ENCODE measurements at regions not wholly inside any gene's neighbourhood (a gene's known extent, or its start where the extent isn't known, plus 50 kb on each side); places are given as distances from the start of the nearest gene placed in this dataset.

DNA sequence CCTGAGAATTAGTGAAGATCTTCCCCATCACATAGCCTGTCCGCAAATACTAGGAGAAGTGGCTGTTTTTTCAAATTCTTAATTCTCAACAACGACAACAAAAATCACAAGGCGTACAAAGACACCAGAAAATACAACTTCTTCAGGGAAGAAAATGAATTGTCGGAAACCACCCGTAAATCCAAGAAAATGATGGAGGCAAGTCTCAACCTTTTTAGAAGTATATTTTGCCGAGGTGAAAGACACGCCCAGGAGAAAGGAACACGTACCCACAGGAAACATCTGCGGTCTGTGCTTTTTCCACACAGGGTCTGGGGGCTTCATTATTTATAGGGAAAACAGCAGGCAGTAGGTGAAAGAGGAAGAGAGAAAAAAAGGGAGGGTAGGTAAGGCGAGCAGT, 223.9 kb upstream of the GGTLC1 start:
- DNase-seq (ENCODE audit: extremely low read depth in 1 of 11, low read depth in 9 of 11, low spot score in 4 of 11): no peak

- DNase-seq (ENCODE audit: extremely low read depth in 1 of 11, low read depth in 9 of 11, low spot score in 4 of 11): no peak
Observed at GRCh38 chr20:24211972-24212371, 223.4 kb upstream of the GGTLC1 start.

DNA sequence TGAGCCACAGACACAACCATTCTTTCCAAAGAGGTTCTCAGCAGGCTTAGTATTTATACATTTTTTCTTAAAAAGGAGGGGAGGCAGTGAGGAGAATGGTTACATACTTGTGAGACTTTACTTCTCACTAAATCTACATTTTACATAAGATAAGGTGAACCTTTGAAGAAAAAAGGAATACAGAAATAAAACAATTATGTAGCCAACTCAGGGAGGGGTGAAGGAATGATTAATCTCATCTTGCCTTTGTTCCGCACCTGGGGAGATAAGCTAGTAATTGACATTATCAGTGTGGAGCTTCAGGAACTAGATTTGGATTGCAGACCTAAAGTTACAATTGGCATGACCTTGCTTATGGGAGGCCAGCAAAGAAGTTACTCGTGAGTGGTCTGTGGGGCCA, 221.8 kb upstream of the GGTLC1 start:
- DNase-seq (ENCODE audit: extremely low read depth in 1 of 11, low read depth in 9 of 11, low spot score in 4 of 11): no peak

DNA sequence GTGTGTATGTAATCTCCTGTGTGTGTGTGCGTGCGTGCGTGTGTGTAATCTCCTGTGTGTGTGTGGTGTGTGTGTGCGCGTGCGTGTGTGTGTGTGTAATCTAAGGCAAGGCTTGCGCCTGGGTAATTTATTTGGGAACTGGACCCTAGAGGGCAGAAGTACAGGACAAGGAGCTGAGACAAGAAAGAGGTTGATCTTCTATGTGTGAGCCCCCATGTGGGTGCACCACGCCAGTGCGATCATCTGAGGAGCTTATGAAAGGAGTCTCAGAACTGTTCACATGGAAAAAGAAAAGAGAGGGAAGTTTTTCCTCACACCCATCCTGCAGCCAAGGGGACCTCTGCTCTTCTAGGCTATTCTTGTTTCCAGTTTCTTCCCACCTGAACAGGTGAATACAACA, 220.1 kb upstream of the GGTLC1 start:
- DNase-seq (ENCODE audit: extremely low read depth in 1 of 11, low read depth in 9 of 11, low spot score in 4 of 11): no peak

GRCh38 chr20:24207803-24208300, 219.3 kb upstream of the GGTLC1 start:
- no peak for DNase-seq (ENCODE audit: extremely low read depth in 1 of 11, low read depth in 9 of 11, low spot score in 4 of 11)

DNA sequence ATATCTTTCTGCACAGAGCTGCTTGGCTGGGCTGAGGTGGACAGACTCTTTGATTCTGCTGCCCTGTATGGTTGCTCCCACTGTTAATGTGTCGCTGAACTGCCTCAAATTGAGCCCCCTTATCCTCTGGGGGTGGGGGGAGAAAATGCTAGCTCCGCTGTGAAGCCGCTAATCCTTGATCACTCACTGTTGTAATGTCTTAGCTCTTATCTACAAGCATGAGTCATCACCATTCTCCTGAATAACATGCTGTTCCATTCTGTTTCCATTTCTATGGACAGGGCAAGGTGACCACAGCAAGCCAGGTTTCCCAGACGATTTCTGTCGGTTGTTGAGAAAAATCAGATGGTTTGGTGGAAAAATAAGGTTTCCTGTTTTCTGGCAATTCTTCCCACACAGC, 218.4 kb upstream of the GGTLC1 start:
- DNase-seq (ENCODE audit: extremely low read depth in 1 of 11, low read depth in 9 of 11, low spot score in 4 of 11): no peak

GRCh38 chr20:24203526-24204183, 215.1 kb upstream of the GGTLC1 start:
- no peak for DNase-seq (ENCODE audit: extremely low read depth in 1 of 11, low read depth in 9 of 11, low spot score in 4 of 11)

DNA sequence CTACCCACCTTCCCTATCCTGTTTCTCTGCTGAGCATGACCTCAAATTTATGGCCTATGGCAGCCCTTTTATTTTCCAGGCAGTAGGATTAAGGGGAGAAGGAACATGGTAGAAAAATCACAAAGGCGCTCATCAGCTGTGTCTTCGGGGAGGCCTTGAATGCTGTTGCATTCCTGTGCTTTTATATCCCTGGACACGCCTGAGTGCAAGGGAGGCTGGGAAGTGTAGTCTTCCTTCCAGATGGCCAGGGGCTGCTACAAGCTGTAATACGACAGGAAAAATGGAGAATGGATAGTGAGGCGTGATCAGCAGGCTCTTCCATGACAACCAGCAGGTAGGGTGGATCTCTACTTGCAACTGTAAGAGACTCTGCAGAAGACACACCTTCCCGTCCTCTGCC, 210.9 kb upstream of the GGTLC1 start:
- peak in 1 of 11 donors; percentile 13 for DNase-seq (ENCODE audit: extremely low read depth in 1 of 11, low read depth in 9 of 11, low spot score in 4 of 11)

GRCh38 chr20:24194143-24194542, 205.6 kb upstream of the GGTLC1 start:
- DNase-seq (ENCODE audit: extremely low read depth in 1 of 11, low read depth in 9 of 11, low spot score in 4 of 11): peak in 1 of 11 donors; percentile 22

GRCh38 chr20:24190905-24191304, 202.3 kb upstream of the GGTLC1 start:
- no peak for DNase-seq (ENCODE audit: extremely low read depth in 1 of 11, low read depth in 9 of 11, low spot score in 4 of 11)

DNA sequence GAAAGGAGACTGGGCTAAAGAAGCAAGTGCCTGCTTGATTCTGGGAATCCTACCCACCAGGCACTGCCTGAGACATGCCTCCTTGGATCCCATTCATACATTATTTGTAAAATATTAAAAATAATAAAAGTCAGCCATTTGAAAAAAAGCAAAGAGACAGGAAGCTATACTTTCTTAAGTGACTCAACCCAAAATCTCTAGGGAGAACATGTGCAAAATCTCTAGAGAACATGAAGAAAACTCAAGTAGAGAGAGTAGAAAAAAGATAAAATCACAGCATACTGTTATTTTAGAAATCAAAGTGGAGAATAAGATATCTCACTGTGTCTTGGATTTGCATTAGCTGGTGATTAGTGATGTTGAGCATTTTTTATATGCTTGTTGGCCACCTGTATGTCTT, 197.2 kb upstream of the GGTLC1 start:
- DNase-seq (ENCODE audit: extremely low read depth in 1 of 11, low read depth in 9 of 11, low spot score in 4 of 11): no peak

DNA sequence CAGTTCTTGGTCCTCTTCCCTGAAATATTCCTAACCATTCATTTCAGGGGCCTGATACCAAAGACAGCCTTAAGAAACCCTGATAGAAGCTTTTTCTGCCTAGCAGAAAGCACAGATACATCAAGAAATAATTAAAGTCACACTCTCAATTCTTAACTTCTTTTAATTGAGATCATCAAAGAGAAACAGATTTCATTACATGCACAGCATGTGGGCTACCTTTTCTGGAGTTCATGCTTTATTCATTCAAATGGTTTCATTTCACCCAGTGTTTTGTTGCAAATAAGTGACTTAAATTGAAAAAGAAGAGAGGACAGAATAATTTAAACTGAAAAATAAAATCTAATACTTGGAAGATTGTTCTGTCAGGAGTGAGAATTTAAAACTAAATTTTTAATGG, 192.6 kb upstream of the GGTLC1 start:
- DNase-seq (ENCODE audit: extremely low read depth in 1 of 11, low read depth in 9 of 11, low spot score in 4 of 11): no peak

- DNase-seq (ENCODE audit: extremely low read depth in 1 of 11, low read depth in 9 of 11, low spot score in 4 of 11): no peak
Observed at GRCh38 chr20:24169256-24169655, 180.7 kb upstream of the GGTLC1 start.

GRCh38 chr20:24166412-24166811, 177.8 kb upstream of the GGTLC1 start:
- DNase-seq (ENCODE audit: extremely low read depth in 1 of 11, low read depth in 9 of 11, low spot score in 4 of 11): no peak

DNA sequence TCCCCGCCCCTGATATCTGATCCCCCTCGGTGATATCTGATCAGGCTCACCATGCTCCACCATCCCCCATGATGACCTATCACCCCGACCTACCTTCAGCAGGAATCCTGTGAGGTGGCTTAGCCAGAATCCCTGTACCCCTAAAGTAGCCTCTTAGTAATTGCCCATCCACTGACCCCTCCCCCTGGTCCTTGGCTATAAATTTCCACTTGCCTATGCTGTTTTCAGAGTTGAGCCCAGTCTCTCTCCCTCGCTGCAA, 177.5 kb upstream of the GGTLC1 start:
- peak in 1 of 11 donors; percentile 5 for DNase-seq (ENCODE audit: extremely low read depth in 1 of 11, low read depth in 9 of 11, low spot score in 4 of 11)

GRCh38 chr20:24165301-24166122, 176.9 kb upstream of the GGTLC1 start:
- DNase-seq (ENCODE audit: extremely low read depth in 1 of 11, low read depth in 9 of 11, low spot score in 4 of 11): no peak

- DNase-seq (ENCODE audit: extremely low read depth in 1 of 11, low read depth in 9 of 11, low spot score in 4 of 11): no peak
Observed at GRCh38 chr20:24164360-24164759, 175.8 kb upstream of the GGTLC1 start.

GRCh38 chr20:24163506-24163905, 174.9 kb upstream of the GGTLC1 start:
- no peak for DNase-seq (ENCODE audit: extremely low read depth in 1 of 11, low read depth in 9 of 11, low spot score in 4 of 11)

GRCh38 chr20:24160563-24161281, 172.1 kb upstream of the GGTLC1 start:
- peak in 9 of 11 donors; percentile 22 to 58 (median 41) for DNase-seq (ENCODE audit: extremely low read depth in 1 of 11, low read depth in 9 of 11, low spot score in 4 of 11)

GRCh38 chr20:24158281-24158680, 169.7 kb upstream of the GGTLC1 start:
- DNase-seq (ENCODE audit: extremely low read depth in 1 of 11, low read depth in 9 of 11, low spot score in 4 of 11): no peak
